CD4-positive, alpha-beta T cell treated with Interleukin-6 for 4 hours (primary cell): ENCODE measurements at regions not wholly inside any gene's neighbourhood (a gene's known extent, or its start where the extent isn't known, plus 50 kb on each side); places are given as distances from the start of the nearest gene placed in this dataset.
"Not testable (repeated sequence)": the region's sequence is repeated elsewhere in the genome, so short reads cannot be mapped to it uniquely, and the experiment has no call there.

Experiments used
- DNase-seq: peaks from one replicate; pipeline ENCODE4 v3.0.0-alpha.2; 2020; ENCODE audit warnings: mixed read lengths

GRCh38 chr10:124262971-124263370 is 155.8 kb downstream of the OAT start:
- no peak for DNase-seq

- peak; percentile 9 for DNase-seq
Observed at GRCh38 chr10:124262234-124262865, 156.4 kb downstream of the OAT start.

GRCh38 chr10:124259139-124259825 is 159.4 kb downstream of the OAT start:
- peak; percentile 14 for DNase-seq

- DNase-seq, result no peak
Observed at GRCh38 chr10:124257781-124258180, 160.9 kb downstream of the OAT start.

DNA sequence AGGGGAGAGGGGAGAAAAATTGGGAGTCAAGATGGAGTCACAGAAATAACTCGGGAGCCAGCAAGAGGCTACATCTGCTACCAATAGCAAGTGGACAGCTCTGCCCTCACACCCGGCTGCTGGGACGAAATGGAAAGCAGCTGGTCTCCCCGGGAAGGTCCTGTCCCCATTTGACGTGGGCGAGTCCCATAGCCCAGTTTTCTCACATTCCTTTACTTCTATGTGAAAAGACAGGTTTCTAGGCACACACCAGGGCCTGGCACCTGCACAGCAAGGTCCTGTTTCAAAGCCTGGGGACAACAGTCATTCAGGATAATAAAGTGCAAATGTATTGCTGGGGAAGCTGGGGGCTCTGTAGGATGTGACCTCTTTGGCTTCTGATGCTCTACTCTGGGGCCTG is 162.6 kb downstream of the OAT start:
- no peak for DNase-seq

GRCh38 chr10:124255556-124255955 is 162.2 kb upstream of the CHST15 start:
- DNase-seq, result no peak

DNA sequence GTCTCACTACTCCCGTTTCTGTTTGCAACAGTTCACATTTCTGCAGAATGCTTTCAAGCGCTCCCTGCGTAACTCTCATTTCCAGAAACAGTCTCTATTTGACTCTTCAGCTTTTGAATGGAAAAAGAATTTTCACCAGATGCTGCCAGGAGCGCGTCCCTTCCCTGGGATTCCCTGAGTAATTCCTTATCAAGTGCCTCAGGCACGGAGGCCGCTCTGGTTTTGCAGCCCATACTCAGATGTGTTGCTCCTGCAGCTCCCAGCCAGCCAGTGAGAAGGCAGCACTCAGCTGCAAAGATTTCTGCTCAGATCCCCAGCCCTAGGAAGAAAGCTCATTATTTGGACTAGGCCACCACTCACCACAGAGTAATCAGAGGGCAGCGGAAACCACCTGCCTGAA is 161.1 kb upstream of the CHST15 start:
- no peak for DNase-seq

DNA sequence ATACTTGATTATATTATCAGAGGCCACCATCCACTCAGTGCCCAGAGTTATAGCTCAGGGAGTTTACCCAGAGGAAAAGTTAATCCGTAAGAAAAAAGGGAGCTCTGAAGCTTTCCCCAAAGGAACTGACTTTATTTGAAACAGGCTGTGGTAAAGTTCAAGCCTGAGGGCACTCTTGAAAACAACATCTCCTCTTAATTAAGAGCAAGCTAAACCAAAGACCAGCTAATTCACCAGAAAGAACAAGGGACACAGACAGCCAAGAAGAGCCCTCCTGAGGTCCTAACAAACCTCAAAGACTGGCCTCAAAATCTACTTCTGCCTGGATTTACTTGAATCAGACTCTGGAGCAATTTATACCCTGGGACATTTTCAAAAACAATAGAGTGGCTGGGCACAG is 159.6 kb upstream of the CHST15 start:
- no peak for DNase-seq

DNA sequence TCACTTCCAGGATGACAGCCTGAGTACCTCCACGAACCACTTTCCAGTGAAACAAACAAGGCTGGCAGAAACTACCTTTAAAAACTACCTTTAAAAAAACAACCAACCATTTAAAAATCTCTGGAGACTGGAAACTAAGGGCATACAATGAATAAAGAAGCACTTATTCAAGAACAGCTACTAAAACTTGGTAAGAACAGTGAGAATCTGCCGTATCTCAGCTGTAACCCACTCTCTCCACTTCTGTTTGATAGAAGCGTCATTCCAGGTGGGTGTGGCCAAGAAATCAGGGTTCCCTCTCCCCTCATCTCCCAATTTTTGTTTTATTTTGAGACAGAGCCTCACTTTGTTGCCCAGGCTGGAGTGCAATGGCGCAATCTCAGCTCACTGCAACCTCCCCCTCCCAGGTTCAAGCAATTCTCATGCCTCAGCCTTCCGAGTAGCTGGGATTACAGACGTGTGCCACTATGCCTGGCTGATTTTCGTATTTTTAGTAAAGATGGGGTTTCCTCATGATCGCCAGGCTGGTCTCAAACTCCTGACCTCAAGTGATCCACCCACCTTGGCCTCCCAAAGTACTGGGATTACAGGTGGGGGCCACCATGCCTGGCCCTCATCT is 158.8 kb upstream of the CHST15 start:
- no peak for DNase-seq

- DNase-seq, result no peak
Observed at GRCh38 chr10:124251317-124252065, 158.1 kb upstream of the CHST15 start.

GRCh38 chr10:124250506-124250905 is 157.1 kb upstream of the CHST15 start:
- DNase-seq, result no peak

DNA sequence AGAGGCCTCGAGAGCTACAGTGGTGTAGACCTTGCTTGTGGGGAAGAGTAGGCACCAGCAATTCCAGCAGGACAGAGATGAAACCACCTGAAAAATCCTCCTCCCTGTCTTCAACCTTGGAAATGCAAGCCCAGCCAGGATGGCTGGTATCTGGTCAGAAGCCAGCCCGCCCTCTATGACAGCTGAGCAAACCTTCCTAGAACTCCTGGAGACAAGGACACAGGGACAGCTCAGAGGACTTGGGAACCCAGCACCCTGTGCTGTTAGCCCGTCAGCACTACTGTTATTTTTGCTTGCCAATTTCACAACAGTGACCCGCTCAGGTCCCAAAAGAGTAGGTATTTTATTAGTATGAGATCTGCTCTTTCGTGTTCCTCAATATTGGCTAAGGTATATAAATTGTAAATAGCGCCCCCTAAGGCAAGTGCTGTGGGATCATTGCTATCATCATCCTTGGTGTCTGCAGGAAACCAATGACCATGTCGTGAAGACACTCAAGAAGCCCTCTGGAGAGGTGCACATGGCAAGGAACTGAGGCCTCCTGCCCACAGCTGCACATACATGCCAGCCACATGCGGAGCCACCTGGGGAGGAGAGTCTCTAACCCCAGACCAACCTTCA is 156.5 kb upstream of the CHST15 start:
- no peak for DNase-seq

- DNase-seq, result no peak
Observed at GRCh38 chr10:124249196-124249595, 155.8 kb upstream of the CHST15 start.

DNA sequence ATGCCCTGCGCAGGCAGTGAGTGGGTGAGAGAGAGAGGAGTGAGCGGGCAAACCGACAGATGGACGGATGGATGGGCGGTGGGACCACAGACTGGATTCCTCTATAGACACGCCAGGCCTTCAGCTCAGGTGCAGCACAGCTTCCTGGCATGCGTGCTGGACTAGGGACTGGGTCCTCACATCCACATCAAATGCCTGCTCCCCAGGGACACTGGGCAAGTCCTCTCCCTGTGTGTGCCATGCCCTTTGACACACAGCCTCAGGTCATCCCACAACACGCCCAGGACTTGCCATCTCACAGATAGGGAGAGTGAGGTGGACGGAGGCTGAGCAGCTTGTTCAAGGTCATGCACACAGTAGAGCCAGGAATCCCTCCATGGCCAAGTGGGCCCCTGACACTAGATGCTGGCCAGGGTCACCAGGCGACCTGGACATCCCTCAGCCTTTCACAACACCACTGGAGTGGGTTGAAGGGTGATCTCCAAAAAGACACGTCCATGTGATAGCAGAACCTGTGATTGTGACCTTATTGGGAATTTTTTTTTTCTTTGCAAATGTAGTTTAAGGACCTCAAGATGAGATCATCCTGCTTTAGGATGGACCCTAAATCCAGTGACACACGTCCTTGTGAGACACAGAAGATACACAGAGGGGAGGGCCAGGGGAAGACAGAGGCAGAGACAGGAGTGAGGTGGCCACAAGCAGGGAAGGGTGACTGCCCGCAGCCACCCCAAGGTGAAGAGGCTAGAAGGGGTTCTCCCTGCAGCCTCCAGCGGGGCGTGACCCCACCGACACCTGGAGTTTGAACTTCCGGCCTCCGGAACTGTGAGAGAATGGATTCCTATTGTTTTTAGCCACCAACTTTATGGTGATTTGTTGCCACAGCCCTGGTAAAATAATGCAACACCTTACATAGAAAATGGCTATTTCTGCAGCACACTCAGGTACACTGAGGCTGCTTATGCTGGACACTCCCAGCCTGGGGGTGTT is 155.0 kb upstream of the CHST15 start:
- DNase-seq, result no peak

DNA sequence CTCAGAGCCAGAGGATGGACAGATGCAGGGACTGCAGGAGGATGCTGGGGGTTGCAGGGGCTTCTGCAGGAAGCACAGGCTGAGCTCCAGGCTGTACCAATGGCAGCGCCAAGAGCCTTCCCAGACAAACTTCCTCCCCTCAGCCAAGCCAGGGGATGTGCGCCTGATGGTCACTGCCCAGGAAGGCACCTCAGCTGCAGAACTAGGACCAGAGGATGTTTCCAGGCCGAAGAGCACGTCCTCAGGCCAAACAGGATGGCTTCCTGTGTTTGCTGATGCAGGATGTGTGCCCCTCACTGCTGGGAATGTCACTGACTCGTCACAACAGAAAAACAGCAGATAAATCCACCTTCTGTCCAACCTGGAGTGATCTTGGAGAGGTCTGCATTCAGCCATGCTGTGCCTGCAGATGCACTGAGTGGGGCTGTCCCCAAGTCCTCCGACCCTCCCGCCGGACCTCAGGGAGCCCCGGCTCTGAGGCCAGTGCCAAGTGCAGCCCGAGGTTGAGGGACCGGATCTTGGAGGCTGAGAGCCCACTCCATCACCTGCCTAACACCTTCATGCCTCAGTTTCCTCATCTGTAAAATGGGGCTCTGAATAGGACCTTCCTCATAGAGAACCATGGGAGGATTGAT is 152.5 kb upstream of the CHST15 start:
- no peak for DNase-seq

DNA sequence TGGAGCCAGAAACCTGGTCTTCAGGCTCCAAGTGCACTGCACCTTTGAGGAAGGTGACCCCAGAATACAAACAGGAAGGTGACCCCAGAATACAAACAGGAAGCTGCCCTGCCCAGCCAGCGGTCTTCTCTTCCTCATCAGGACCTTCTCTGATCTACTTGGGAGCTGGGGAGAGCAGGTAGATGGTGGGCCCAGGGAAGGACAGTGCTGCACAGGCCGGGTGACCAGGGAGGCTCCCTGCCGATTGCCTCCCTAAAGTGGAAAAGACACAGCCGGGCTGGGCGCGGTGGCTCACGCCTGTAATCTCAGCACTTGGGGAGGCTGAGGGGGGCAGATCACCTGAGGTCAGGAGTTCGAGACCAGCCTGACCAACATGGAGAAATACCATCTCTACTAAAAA is 151.8 kb upstream of the CHST15 start:
- no peak for DNase-seq

GRCh38 chr10:124244256-124244877 is 151.0 kb upstream of the CHST15 start:
- no peak for DNase-seq

DNA sequence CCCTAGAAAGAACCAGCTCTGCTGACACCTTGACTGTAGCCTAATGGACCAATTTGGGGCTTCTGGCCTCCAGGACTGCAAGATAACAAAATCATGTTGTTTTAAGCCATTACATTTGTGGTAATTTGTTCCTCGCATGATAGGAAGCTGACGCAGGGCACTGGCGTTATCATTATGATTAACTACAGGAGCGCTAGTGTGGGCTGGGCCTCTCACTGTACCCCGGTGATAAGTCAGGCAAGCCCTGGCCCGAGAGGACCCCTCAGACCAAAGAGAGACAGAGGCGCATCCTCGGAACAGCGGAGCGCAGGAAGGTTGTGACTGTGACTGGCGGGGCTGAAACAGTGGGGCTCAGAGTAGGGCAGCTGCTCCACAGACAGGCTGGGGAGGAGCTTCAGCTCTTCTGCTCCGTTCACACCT is 150.3 kb upstream of the CHST15 start:
- DNase-seq, result no peak

- DNase-seq, result no peak
Observed at GRCh38 chr10:124242791-124243190, 149.4 kb upstream of the CHST15 start.

DNA sequence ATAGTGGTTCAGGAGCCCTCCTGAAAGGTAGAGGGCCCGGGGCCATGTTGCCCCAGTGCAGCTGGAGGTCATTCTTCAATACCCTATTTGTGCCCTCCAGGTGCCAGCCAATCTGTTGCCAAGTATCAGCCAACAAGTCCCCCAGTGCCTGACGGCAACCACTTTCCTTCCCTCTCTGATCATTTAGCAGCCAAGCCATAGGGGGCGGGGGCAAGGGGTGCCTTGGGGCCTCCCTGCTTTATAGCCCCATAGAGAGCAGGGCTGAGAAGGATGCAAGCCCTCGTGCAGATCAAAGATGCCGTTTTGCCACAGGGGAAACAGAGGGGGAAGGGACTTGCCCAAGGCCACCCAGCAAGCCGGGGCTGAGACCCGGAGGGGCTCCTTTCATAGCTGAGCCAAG is 149.0 kb upstream of the CHST15 start:
- no peak for DNase-seq

GRCh38 chr10:124241510-124241909 is 148.1 kb upstream of the CHST15 start:
- DNase-seq, result not testable (repeated sequence)
